Hypothalamus (tissue), 51 donors: ENCODE measurements at regions not wholly inside any gene's neighbourhood (a gene's known extent, or its start where the extent isn't known, plus 50 kb on each side); places are given as distances from the start of the nearest gene placed in this dataset.
A peak's percentile ranks its signal among the peaks of the same experiment; 100 is the strongest.

ENCODE experiments used
- DNase-seq, 51 donors: peaks; one replicate each; lab custom pipeline; 2025; lab: John Stamatoyannopoulos, UW

- no peak for DNase-seq
Measured at GRCh38 chr2:12870692-12871091, 154.0 kb downstream of the TRIB2 start.

- no peak for DNase-seq
Measured at GRCh38 chr2:12871694-12872315, 155.1 kb downstream of the TRIB2 start.

GRCh38 chr2:12877761-12878160 lies 161.0 kb downstream of the TRIB2 start:
- DNase-seq: no peak

GRCh38 chr2:12879649-12880048 lies 162.9 kb downstream of the TRIB2 start:
- no peak for DNase-seq

- DNase-seq: no peak
Measured at GRCh38 chr2:12881952-12882351, 165.2 kb downstream of the TRIB2 start.

GRCh38 chr2:12882393-12882792 lies 165.7 kb downstream of the TRIB2 start:
- DNase-seq: no peak

- DNase-seq: no peak
Measured at GRCh38 chr2:12883906-12884305, 167.2 kb downstream of the TRIB2 start.

- no peak for DNase-seq
Measured at GRCh38 chr2:12884713-12885282, 168.1 kb downstream of the TRIB2 start.

- no peak for DNase-seq
Measured at GRCh38 chr2:12890066-12890465, 173.3 kb downstream of the TRIB2 start.

GRCh38 chr2:12890481-12890991 lies 173.8 kb downstream of the TRIB2 start:
- no peak for DNase-seq

- no peak for DNase-seq
Measured at GRCh38 chr2:12895017-12895416, 178.3 kb downstream of the TRIB2 start.

- DNase-seq: no peak
Measured at GRCh38 chr2:12896318-12896982, 179.7 kb downstream of the TRIB2 start.

GRCh38 chr2:12897181-12897580 lies 180.4 kb downstream of the TRIB2 start:
- DNase-seq: no peak

- no peak for DNase-seq
Measured at GRCh38 chr2:12903272-12903671, 186.5 kb downstream of the TRIB2 start.

- DNase-seq: no peak
Measured at GRCh38 chr2:12910431-12910830, 193.7 kb downstream of the TRIB2 start.

GRCh38 chr2:12915787-12916186 lies 199.1 kb downstream of the TRIB2 start:
- no peak for DNase-seq

GRCh38 chr2:12918138-12918834 lies 201.6 kb downstream of the TRIB2 start:
- no peak for DNase-seq

GRCh38 chr2:12918835-12919445 lies 202.2 kb downstream of the TRIB2 start:
- peak in 3 of 51 donors; percentile 5 to 47 (median 19) for DNase-seq

GRCh38 chr2:12921321-12921720 lies 204.6 kb downstream of the TRIB2 start:
- DNase-seq: no peak

- DNase-seq: no peak
Measured at GRCh38 chr2:12923907-12924610, 207.3 kb downstream of the TRIB2 start.
